AG09309 (cell line): ENCODE measurements at regions not wholly inside any gene's neighbourhood (a gene's known extent, or its start where the extent isn't known, plus 50 kb on each side); places are given as distances from the start of the nearest gene placed in this dataset.

Experiments used
- DNase-seq: peaks from one replicate; pipeline ENCODE4 v3.0.0-alpha.2; 2010; ENCODE audit warnings: low read depth
- H3K4me3 ChIP-seq: 2 replicates; pipeline ENCODE4 v1.5.1; 2011; ENCODE audit warnings: mild to moderate bottlenecking, low read depth, low read length, moderate library complexity; ENCODE audit not compliant: control insufficient read depth
- TF ChIP-seq, protein P1 (sequence below): IDR thresholded peaks from 2 replicates; pipeline ENCODE4 v1.5.1; 2011; ENCODE audit warnings: mild to moderate bottlenecking, low read depth, low read length, inconsistent platforms; ENCODE audit not compliant: insufficient read depth, control insufficient read depth; ENCODE audit errors: missing control alignments

DNA sequence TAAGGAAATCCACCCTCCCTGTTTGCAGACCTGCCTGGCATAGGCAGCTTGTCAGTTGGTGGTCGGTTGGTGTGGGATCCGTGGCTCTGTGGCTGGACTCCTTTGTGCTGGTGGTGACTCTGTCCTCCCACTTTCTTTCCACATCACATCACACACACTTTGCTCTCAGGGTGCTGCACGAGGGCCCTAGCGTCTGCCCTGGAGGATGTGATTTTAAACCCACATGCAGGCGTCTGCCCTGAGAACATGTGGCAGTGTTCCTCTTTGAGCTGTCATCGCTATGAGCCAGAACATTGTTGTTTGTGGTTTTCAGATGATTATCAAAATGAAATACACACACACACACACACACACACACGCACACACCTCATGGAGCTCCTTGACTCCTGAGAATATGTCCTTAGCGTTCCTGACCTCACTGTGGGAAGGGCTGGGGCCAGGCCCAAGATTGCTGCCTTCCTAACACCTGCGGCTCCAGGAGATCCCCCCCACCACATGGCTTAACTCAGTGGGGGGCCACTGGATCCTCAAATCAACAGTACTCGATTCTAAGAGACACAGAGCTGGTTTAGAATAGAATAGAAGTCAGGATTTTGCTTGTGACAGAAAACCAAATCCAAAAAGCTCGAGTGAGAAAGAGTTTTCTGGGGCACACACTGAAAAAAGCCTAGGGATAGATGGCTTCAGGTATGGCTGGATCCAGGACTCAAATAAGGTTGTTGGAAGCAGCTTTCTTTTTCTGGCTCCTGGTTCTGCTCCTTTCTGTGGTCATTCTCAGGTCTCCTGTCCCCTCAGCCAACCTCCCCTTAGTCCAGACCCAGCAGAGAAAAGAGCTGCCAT is 54.8 kb downstream of the RTP5 start:
- H3K4me3 ChIP-seq: no peak overlapping the region
- DNase-seq: no peak
- TF ChIP-seq, protein P1, sequence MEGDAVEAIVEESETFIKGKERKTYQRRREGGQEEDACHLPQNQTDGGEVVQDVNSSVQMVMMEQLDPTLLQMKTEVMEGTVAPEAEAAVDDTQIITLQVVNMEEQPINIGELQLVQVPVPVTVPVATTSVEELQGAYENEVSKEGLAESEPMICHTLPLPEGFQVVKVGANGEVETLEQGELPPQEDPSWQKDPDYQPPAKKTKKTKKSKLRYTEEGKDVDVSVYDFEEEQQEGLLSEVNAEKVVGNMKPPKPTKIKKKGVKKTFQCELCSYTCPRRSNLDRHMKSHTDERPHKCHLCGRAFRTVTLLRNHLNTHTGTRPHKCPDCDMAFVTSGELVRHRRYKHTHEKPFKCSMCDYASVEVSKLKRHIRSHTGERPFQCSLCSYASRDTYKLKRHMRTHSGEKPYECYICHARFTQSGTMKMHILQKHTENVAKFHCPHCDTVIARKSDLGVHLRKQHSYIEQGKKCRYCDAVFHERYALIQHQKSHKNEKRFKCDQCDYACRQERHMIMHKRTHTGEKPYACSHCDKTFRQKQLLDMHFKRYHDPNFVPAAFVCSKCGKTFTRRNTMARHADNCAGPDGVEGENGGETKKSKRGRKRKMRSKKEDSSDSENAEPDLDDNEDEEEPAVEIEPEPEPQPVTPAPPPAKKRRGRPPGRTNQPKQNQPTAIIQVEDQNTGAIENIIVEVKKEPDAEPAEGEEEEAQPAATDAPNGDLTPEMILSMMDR: no peak

DNA sequence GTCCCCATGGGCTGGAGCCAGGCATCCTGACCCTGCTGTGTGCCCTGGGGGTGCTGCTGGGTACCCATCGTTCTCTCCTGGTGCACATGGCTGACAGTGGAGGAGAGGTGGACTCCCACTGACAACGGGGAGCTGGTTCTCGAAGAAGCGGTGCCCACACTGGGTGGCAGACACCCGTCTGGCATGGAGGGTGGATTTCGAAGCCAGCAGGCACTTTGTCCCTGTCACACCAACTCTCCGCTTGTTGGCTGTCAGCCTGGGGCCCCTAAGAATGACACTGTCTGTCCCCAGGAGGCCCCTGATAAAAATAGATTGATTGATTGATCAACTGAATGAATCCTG is 55.4 kb downstream of the RTP5 start:
- no peak for DNase-seq
- H3K4me3 ChIP-seq: no peak overlapping the region

DNA sequence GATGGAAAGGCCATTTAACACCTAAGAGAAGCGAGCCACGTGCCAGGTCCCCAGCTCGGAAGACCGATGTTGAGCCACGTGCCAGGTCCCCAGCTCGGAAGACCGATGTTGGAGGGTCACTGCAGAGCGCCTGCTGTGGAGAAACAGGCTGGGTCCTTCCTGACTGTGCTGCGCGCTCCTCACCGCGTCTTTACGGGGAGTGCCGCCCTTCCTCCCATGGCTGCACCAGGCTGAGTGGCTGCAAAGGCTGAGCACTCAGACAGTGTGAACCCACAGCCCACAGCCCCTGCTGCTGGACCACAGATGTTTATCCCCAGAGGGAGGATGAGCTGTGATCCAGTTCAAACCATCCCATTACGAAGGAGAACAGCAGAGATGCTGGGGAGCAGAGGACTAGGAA is 55.7 kb downstream of the RTP5 start:
- TF ChIP-seq, protein P1: no peak
- H3K4me3 ChIP-seq: no peak overlapping the region
- DNase-seq: no peak

More for the DNA sequence above, 55.4 kb downstream of the RTP5 start:
- TF ChIP-seq, protein P1: no peak

DNA sequence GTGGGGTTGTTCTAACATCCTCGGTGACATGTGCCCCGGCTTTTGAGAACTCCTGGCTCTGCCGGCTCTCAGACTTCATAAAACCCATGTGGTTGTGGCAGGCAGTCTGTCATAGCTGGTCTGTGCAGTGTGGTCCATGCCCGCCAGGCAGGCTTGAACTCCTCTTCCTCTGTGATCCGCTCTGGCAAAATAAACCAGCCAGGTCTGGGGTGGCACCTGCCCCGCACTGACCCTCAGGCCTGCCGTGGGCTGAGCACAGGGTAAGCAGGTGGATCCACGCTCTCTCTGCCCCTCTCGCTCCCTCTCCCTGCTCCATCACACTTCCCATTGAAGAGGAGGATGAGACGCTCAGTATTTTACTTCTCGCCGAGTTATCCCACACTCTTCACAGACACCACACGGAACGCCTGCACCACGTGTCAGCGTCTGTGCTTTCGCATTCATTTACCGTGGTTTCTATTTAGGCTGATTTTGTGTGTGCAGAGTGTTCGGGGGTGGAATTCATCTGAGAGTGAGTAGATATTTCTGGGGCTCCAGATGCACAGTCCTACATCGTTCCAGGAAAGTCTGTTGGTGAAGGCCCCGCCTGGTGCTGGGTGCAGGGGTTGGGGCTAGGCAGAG is 56.4 kb downstream of the RTP5 start:
- DNase-seq: no peak
- H3K4me3 ChIP-seq: no peak overlapping the region
- TF ChIP-seq, protein P1: no peak

DNA sequence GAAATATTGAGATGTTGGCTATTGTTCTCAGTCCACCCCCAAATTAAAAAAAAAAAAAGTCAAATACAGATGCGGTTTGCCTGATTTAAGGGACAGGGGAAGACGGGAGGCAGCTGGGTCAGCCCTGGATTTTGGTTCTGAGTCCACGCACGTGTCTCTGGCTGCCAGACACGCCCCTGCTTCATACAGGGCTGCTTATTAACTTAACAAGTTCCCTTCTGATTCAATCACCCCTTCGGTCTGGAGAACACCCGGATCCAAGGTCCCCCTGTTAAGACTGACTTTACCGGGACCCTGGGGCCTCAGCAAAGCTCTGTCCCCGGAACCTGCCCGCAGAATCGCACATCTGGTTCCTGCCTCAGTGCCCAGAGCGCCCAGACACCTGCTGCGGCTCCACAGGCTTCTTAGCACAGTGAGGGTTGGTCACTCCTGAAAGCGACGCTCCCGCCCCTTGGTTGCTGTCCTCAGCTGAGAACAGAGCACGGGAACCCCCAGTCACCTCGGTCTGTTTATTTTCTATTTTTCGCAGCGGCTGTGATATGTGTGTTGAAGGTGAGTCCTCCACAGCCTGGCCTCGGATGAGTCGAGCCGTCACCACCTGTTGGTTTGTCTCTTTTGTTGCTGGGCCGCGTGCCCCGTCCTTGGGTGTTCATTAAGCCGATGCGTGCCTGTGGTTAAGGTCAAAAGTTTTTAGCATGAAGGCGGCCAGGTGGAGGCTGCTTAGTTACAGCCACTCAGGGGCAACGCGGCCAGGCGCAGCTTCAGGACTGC is 57.2 kb downstream of the RTP5 start:
- TF ChIP-seq, protein P1: no peak
- DNase-seq: no peak
- no peak overlapping the region for H3K4me3 ChIP-seq

DNA sequence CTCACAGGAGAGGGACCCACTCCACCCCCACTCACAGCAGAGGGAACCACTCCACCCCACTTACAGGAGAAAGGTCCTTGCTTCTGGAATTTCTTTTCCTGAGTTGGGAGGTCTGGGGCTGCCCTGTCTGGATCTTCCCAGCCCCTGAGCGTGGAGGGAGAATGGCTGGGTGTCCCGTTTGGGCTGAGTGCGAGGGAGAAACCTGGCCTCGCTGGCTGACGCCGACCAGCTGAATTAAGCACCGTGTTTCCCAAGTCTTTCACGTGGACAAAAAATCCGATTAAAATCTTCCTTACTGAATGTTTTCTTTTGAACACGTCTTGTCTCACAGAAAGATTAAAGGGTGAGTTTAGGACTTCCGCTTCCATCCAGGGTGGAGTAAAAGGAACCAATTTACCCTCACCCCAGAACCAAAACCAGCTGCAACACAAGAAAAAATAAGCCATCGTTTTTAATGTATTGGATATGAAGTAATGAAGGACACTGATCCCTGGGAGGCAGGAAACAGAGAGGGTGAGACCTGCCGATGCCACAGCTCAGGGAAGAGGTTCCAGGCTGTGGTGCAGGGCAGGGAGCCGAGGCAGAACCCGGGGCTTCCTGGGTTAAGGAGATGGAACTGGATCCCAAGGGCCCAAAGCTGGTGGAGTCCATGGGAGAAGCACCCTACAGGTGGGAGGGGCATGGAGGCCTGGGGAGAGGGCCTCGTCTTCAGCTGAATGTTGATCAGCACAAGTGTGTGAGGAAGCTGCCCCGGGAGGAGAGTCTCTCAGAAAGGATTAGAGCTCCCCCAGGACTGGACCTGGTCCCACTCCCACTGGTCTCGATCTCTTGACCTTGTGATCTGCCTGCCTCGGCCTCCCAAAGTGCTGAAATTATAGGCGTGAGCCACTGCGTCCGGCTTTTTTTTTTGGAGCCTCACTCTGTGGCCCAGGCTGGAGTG is 60.3 kb downstream of the RTP5 start:
- TF ChIP-seq, protein P1: no peak
- no peak for DNase-seq
- H3K4me3 ChIP-seq: no peak overlapping the region
